Ishikawa (cell line): ENCODE measurements at regions not wholly inside any gene's neighbourhood (a gene's known extent, or its start where the extent isn't known, plus 50 kb on each side); places are given as distances from the start of the nearest gene placed in this dataset.

ENCODE experiments used
- CEBPB ChIP-seq: IDR thresholded peaks from 2 replicates; pipeline ENCODE4 v1.6.1; 2012
- CREB1 ChIP-seq: IDR thresholded peaks from 2 replicates; pipeline ENCODE4 v1.6.1; 2012; ENCODE audit warnings: low read depth
- EP300 ChIP-seq: IDR thresholded peaks from 2 replicates; pipeline ENCODE4 v1.6.1; 2012; ENCODE audit warnings: borderline replicate concordance
- FOXM1 ChIP-seq: IDR thresholded peaks from 2 replicates; pipeline ENCODE4 v1.6.1; 2012; ENCODE audit warnings: low read depth, borderline replicate concordance

DNA sequence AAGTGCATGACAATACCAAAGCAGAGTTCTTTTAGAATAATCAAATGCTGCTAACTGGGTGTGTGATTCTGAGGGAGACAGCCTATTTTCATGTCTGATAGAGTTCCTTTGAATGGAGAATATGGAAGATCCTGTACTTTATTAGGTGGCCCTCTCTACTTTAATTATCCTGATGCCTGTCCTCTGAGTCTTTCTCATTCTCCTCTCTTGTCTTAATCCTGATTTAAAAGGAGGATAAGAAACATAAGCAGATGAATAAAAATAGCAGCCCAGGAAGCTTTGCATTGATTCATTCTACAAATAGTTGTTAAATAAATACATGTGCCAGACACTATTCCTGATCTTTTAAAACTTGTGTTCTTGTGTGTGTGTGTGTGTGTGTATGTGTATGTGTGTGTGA is 387.3 kb downstream of the SPRY1 start:
- TF ChIP-seq CEBPB (no peak), EP300 (no peak), FOXM1 (no peak), CREB1 (no peak)
